H9 (cell line): ENCODE measurements at regions not wholly inside any gene's neighbourhood (a gene's known extent, or its start where the extent isn't known, plus 50 kb on each side); places are given as distances from the start of the nearest gene placed in this dataset.

Experiments
- DNase-seq: peaks from one replicate; pipeline ENCODE4 v3.0.0-alpha.2; 2017
- H2AFZ ChIP-seq: one replicate; pipeline ENCODE4 v1.6.1; 2013; ENCODE audit warnings: mild to moderate bottlenecking, low read length, control low read depth, moderate library complexity
- H2AK5ac ChIP-seq: 2 replicates; pipeline ENCODE4 v1.6.1; 2013; ENCODE audit warnings: low read length, control low read depth, mixed read lengths; ENCODE audit not compliant: insufficient read length
- H2BK120ac ChIP-seq: one replicate; pipeline ENCODE4 v1.6.1; 2013; ENCODE audit warnings: low read depth, mild to moderate bottlenecking, low read length, control low read depth, inconsistent platforms; ENCODE audit not compliant: poor library complexity, severe bottlenecking
- H2BK12ac ChIP-seq: 2 replicates; pipeline ENCODE4 v1.6.1; 2013; ENCODE audit warnings: low read length, control low read depth, mixed read lengths, low read depth; ENCODE audit not compliant: insufficient read length
- H2BK15ac ChIP-seq: 2 replicates; pipeline ENCODE4 v1.6.1; 2013; ENCODE audit warnings: low read depth, low read length, control low read depth
- H2BK20ac ChIP-seq: one replicate; pipeline ENCODE4 v1.6.1; 2013; ENCODE audit warnings: low read depth, mild to moderate bottlenecking, low read length, control low read depth, inconsistent platforms; ENCODE audit not compliant: poor library complexity, severe bottlenecking
- H2BK5ac ChIP-seq: 2 replicates; pipeline ENCODE4 v1.6.1; 2013; ENCODE audit warnings: low read length, control low read depth, mixed read lengths; ENCODE audit not compliant: insufficient read length
- H3K14ac ChIP-seq: 2 replicates; pipeline ENCODE4 v1.6.1; 2013; ENCODE audit warnings: low read length, control low read depth; ENCODE audit not compliant: insufficient read depth
- H3K18ac ChIP-seq: 2 replicates; pipeline ENCODE4 v1.6.1; 2013; ENCODE audit warnings: low read depth, mild to moderate bottlenecking, mixed read lengths, low read length, control low read depth; ENCODE audit not compliant: insufficient read length
- H3K23ac ChIP-seq: 2 replicates; pipeline ENCODE4 v1.6.1; 2013; ENCODE audit warnings: low read length, control low read depth, mixed read lengths, low read depth; ENCODE audit not compliant: insufficient read length
- H3K23me2 ChIP-seq: 2 replicates; pipeline ENCODE4 v1.6.1; 2013; ENCODE audit warnings: low read depth, mild to moderate bottlenecking, mixed read lengths, low read length, control low read depth; ENCODE audit not compliant: insufficient read length, poor library complexity, severe bottlenecking
- H3K27ac ChIP-seq: 2 replicates; pipeline ENCODE4 v1.5.1; 2013; ENCODE audit warnings: low read length, control low read depth, mixed read lengths, low read depth; ENCODE audit not compliant: insufficient read length
- H3K27me3 ChIP-seq: 2 replicates; pipeline ENCODE4 v1.6.1; 2013; ENCODE audit warnings: low read length, control low read depth, inconsistent platforms; ENCODE audit not compliant: insufficient read depth
- H3K4ac ChIP-seq: 2 replicates; pipeline ENCODE4 v1.6.1; 2013; ENCODE audit warnings: low read depth, mild to moderate bottlenecking, control low read depth, inconsistent platforms, low read length, moderate library complexity
- H3K4me1 ChIP-seq: 2 replicates; pipeline ENCODE4 v1.6.1; 2013; ENCODE audit warnings: low read length, control low read depth, inconsistent platforms; ENCODE audit not compliant: insufficient read depth
- H3K4me2 ChIP-seq: 2 replicates; pipeline ENCODE4 v1.6.1; 2013; ENCODE audit warnings: low read length, control low read depth, mixed read lengths; ENCODE audit not compliant: insufficient read length, insufficient read depth
- H3K56ac ChIP-seq: 2 replicates; pipeline ENCODE4 v1.6.1; 2013; ENCODE audit warnings: low read depth, mild to moderate bottlenecking, mixed read lengths, low read length, control low read depth; ENCODE audit not compliant: insufficient read length
- H3K79me1 ChIP-seq: 2 replicates; pipeline ENCODE4 v1.6.1; 2013; ENCODE audit warnings: low read depth, mild to moderate bottlenecking, moderate library complexity, low read length, control low read depth, inconsistent platforms; ENCODE audit not compliant: insufficient read depth, poor library complexity, severe bottlenecking
- H3K79me2 ChIP-seq: 2 replicates; pipeline ENCODE4 v1.6.1; 2013; ENCODE audit warnings: low read length, control low read depth, inconsistent platforms; ENCODE audit not compliant: insufficient read depth
- H3K9ac ChIP-seq: 2 replicates; pipeline ENCODE4 v1.6.1; 2013; ENCODE audit warnings: low read length, control low read depth, mixed read lengths; ENCODE audit not compliant: insufficient read length; ENCODE audit errors: extremely low read depth
- H3K9me3 ChIP-seq: one replicate; pipeline ENCODE4 v1.6.1; 2013; ENCODE audit warnings: low read depth, low read length, inconsistent platforms; ENCODE audit not compliant: control insufficient read depth
- H3T11ph ChIP-seq: one replicate; pipeline ENCODE4 v1.6.1; 2013; ENCODE audit warnings: mild to moderate bottlenecking, low read length, control low read depth, inconsistent platforms
- H4K20me1 ChIP-seq: one replicate; pipeline ENCODE4 v1.6.1; 2013; ENCODE audit not compliant: control insufficient read depth, insufficient read length, insufficient read depth
- H4K5ac ChIP-seq: 2 replicates; pipeline ENCODE4 v1.6.1; 2013; ENCODE audit warnings: low read depth, mild to moderate bottlenecking, mixed read lengths, low read length, control low read depth; ENCODE audit not compliant: insufficient read length
- H4K8ac ChIP-seq: replicated peaks from 2 replicates; pipeline ENCODE4 v1.6.1; 2013; ENCODE audit warnings: low read length, control low read depth, mixed read lengths, low read depth; ENCODE audit not compliant: insufficient read length
- H4K91ac ChIP-seq: 2 replicates; pipeline ENCODE4 v1.6.1; 2013; ENCODE audit warnings: low read depth, mild to moderate bottlenecking, moderate library complexity, mixed read lengths, low read length, control low read depth; ENCODE audit not compliant: insufficient read length
- H3K27ac Mint-ChIP-seq, 3 experiments: 2 replicates in 2 of 3; 3 replicates in 1 of 3; pipeline ENCODE4 v1.8.0; 2020 to 2021; ENCODE audit warnings: mixed read lengths in 3 of 3, mild to moderate bottlenecking in 1 of 3, moderate library complexity in 1 of 3
- H3K27me3 Mint-ChIP-seq: 2 replicates; pipeline ENCODE4 v1.8.0; 2021; ENCODE audit warnings: low read depth, mild to moderate bottlenecking, moderate library complexity, mixed read lengths
- H3K36me3 Mint-ChIP-seq, 3 experiments: 2 replicates in 2 of 3; 3 replicates in 1 of 3; pipeline ENCODE4 v1.8.0; 2020 to 2021; ENCODE audit warnings: low read depth in 3 of 3, mixed read lengths in 3 of 3; ENCODE audit not compliant: insufficient read depth in 1 of 3
- H3K4me1 Mint-ChIP-seq, 2 experiments: 2 replicates each; pipeline ENCODE4 v1.8.0; 2020; ENCODE audit warnings: mixed read lengths in 2 of 2
- H3K4me3 Mint-ChIP-seq, 2 experiments: 2 replicates in 1 of 2; 3 replicates in 1 of 2; pipeline ENCODE4 v1.8.0; 2020 to 2021; ENCODE audit warnings: mild to moderate bottlenecking in 2 of 2, mixed read lengths in 2 of 2, moderate library complexity in 1 of 2
- H3K9me3 Mint-ChIP-seq, 2 experiments: 2 replicates in 1 of 2; 3 replicates in 1 of 2; pipeline ENCODE4 v1.8.0; 2020; ENCODE audit warnings: mild to moderate bottlenecking in 2 of 2, mixed read lengths in 2 of 2, moderate library complexity in 1 of 2
- CTCF ChIP-seq: fragments of 200-600 bp; sonication (generic); conservative IDR thresholded peaks from 3 replicates; pipeline ENCODE4 v1.8.0; 2021; ENCODE audit warnings: antibody characterized with exemption, mild to moderate bottlenecking
- WGBS: extraction: QIAGEN DNeasy Blood & Tissue Kit; methylation state at CpG from one replicate; pipeline ENCODE4 v1.1.7; 2013; ENCODE audit warnings: missing lambda C conversion rate, low lambda C conversion rate, mixed read lengths; ENCODE audit not compliant: insufficient read length; ENCODE audit errors: extremely low coverage; 5-methylcytosine and 5-hydroxymethylcytosine counted together

GRCh38 chr2:2649109-2650072, 318.3 kb upstream of the MYT1L start:
- Histone ChIP-seq H2AK5ac (no peak overlapping the region), H3T11ph (no peak overlapping the region), H2BK20ac (no peak overlapping the region), H3K9ac (no peak overlapping the region), H3K14ac (no peak overlapping the region; the same call in 1 of the 2 replicates), H3K4ac (no peak overlapping the region), H3K27me3 (no peaks in the 10 kb centered on the region), H3K23me2 (no peaks in the 10 kb centered on the region), H4K20me1 (no peaks in the 10 kb centered on the region), H3K79me1 (no peaks in the 10 kb centered on the region), H3K27ac (no peak overlapping the region), H2BK120ac (no peak overlapping the region), H3K18ac (no peak overlapping the region), H2AFZ (no peak overlapping the region), H3K79me2 (no peaks in the 10 kb centered on the region), H4K91ac (no peak overlapping the region), H2BK12ac (no peak overlapping the region), H3K9me3 (no peaks in the 10 kb centered on the region), H2BK5ac (no peak overlapping the region), H3K4me1 (no peaks in the 10 kb centered on the region), H4K5ac (no peak overlapping the region), H3K4me2 (no peak overlapping the region), H3K23ac (no peak overlapping the region), H2BK15ac (no peak overlapping the region), H3K56ac (no peak overlapping the region), H4K8ac (no peak overlapping the region)
- no peak overlapping the region; a peak in 1 of 7 replicates for H3K27ac Mint-ChIP-seq
- H3K4me1 Mint-ChIP-seq: peaks cover 6 to 10% of the 10 kb centered on the region in 2 experiments
- peaks cover 0 to 3% of the 10 kb centered on the region in 2 experiments; a peak in 2 of 5 replicates for H3K9me3 Mint-ChIP-seq
- peaks cover 4% of the 10 kb centered on the region for H3K27me3 Mint-ChIP-seq
- TF ChIP-seq CTCF: no peak
- H3K36me3 Mint-ChIP-seq: no peaks in the 10 kb centered on the region; a peak in 1 of 7 replicates
- H3K4me3 Mint-ChIP-seq: no peak overlapping the region; a peak in 1 of 5 replicates
- DNase-seq: no peak
- WGBS: no CpG with 5 or more reads among the region's 36 CpGs
